HL-60/S4 treated with retinoic acid at 250 ng/mL for 4 days and 3 days (cell line): ENCODE measurements at regions not wholly inside any gene's neighbourhood (a gene's known extent, or its start where the extent isn't known, plus 50 kb on each side); places are given as distances from the start of the nearest gene placed in this dataset.
"Not testable (repeated sequence)": the region's sequence is repeated elsewhere in the genome, so short reads cannot be mapped to it uniquely, and the experiment has no call there.

Experiments
- in situ Hi-C: fragments of 300-500 bp; cut with MboI; formaldehyde crosslinking; loops from 2 replicates; pipeline ENCODE4 v1.7.0; 2022; ENCODE audit warnings: low sequenced_read_pairs

GRCh38 chr18:43710135-43710534 is 432.8 kb upstream of the SYT4 start:
- in situ Hi-C loops, result no loop called here

GRCh38 chr18:43714343-43715010 is 437.2 kb upstream of the SYT4 start:
- in situ Hi-C loops, result no loop called here

DNA sequence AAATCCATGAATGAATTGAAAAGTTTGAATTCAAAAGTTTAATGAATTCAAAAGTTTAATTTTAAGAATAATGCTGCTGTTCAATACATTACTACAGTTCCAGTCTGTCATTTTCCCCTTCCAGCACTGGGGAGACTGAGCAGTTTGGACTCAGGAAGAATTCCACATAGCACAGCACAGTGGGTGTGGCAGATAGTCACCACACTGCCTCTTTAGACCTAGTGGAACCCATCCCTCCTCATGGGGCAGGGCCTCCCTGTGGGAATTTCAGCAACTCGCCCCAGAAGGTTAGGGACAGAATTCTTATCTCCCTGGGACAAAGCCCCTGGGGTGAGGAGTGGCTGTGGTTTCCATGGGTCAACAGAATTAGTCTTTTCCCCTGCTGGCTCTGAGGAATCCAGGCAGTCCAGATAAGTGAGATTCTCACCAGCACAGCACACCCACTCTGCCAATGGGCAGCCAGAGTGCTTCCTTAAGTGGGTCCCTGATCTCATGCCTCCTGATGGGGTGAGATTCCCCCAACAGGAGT is 442.0 kb upstream of the SYT4 start:
- in situ Hi-C loops, result no loop called here

GRCh38 chr18:43720041-43720440 is 442.8 kb upstream of the SYT4 start:
- in situ Hi-C loops, result no loop called here

- in situ Hi-C loops, result no loop called here
These were observed 458.3 kb upstream of the SYT4 start for GRCh38 chr18:43735570-43735969.

- in situ Hi-C loops, result no loop called here
These were observed 467.9 kb upstream of the SYT4 start for GRCh38 chr18:43744960-43745745.

GRCh38 chr18:43751203-43751602 is 473.9 kb upstream of the SYT4 start:
- in situ Hi-C loops, result no loop called here

GRCh38 chr18:43751835-43752234 is 474.5 kb upstream of the SYT4 start:
- in situ Hi-C loops, result no loop called here

DNA sequence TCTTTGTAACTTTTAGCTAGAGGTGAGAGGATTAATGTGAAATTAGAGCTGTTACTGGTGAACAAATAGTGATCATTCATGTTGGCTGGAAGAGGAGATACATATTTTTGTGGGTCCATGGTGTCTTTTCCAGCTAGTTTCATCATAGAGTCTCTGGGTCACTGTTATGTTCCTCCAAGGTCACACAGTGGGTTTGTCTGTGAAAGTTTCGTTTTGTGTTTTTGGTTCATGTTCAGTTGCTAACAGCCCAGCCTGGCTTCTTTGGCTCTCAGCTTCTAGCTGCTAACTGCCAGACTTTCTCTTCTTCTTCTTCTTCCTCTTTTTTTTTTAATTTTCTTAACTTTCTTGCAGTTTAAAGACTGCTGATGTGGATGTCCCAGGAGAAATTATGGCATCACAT is 480.0 kb upstream of the SYT4 start:
- in situ Hi-C loops, result no loop called here

DNA sequence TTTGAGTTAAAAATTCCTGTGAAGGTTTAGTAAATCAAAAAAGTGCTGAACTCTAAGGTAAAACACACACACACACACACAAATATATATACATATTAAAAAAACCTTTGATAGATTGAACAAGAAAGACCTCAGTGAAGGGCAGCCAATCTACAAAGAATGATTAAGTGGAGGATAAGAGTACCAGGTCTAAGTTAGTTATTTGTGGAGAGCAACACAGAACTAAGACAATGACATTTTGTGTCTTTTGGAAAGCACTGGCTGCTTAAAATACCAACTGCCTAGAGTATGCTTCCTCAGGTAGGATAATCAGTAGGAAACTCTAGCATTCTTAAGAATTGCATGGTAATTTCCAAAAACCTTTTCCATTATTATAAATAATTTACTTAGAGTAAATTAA is 481.4 kb upstream of the SYT4 start:
- in situ Hi-C loops, result no loop called here

GRCh38 chr18:43760010-43760409 is 482.7 kb upstream of the SYT4 start:
- in situ Hi-C loops, result no loop called here

DNA sequence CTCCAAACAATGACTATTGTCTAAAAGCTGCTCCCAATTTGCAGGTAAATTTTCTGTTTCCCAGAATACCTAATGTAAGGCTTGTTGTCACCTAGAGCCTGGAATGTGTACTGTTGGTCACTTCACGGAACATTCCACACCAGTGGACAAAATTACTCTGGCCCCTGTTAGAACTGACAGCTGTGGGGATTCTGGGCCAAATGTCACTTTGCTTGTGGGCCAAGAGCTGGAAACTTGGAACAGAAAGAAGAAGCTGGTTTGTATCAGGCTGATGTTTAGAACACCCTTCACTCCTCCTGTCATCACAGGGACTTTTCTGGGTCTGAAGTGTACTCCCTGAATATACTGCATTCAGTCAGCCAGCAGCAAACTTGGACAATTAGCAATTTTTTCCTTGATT is 495.6 kb upstream of the SYT4 start:
- in situ Hi-C loops, result no loop called here

DNA sequence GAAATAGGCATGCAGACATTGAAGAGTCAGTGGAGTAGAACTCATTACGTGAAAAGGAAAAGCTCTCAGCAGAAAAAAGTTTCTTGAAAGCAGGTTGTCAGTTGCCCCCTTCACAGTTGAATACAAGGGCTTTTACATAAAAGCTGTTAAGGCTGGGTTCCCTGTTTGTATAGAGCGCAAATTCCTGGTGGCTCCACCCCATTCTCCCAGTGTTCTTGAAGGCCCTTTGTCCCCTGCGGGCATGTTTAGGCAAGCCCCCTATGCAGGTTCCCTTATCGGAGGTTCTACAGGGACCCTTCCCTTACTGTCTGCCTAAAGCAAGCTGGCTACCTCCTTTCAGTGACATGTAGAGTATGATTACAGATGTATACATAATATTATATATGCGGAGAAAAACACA is 497.2 kb upstream of the SYT4 start:
- in situ Hi-C loops, result no loop called here

- in situ Hi-C loops, result no loop called here
These were observed 498.3 kb upstream of the SYT4 start for GRCh38 chr18:43775591-43775990.

DNA sequence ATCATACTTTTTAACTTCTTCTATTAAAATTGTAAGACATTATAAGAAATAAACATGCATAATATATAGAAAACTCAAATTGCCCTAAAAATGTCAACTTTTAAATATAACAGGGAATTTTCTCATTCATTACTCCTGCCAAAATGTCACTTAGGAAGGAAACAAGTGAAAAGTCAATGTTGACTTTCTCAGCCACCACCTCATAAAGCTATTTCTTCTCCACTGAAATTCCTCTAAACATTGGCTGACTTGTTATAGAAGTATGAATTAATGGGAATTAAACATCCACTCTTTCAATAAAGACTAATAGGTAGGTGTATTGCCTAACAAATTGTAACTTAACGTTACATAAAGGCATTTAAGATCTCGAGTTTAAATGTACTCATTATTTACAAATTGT is 499.7 kb upstream of the SYT4 start:
- in situ Hi-C loops, result no loop called here

DNA sequence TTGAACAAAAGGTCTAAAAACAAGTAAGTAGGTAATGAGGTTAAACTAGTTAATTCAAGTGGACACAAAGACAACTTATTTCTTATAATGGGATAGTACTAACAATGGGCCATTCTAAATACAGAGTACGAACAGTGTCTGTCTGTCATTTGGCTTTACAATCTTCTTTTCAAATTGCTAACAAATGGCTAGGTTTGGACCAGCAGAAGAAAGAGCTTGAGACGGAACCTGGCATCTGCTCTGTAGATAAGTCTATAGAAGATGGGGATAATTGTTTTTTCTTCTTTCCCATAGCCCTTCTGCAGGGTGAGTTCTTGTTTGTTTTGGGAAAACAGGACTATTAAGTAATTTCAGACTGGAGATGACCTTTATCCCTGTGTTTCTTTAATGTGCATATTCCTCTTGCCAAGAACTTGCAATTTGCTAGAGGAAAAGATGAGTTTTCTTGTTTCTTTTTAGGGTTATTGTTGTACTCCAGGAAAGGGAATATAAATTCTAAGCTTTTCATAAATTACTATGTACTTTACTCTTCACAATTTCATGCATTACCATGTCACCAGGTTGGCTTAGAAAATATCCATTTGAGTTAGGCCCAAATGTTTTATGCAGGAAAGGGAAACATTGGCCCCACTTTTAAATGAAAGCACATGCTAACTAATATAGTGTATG is 500.5 kb upstream of the SYT4 start:
- in situ Hi-C loops, result no loop called here

DNA sequence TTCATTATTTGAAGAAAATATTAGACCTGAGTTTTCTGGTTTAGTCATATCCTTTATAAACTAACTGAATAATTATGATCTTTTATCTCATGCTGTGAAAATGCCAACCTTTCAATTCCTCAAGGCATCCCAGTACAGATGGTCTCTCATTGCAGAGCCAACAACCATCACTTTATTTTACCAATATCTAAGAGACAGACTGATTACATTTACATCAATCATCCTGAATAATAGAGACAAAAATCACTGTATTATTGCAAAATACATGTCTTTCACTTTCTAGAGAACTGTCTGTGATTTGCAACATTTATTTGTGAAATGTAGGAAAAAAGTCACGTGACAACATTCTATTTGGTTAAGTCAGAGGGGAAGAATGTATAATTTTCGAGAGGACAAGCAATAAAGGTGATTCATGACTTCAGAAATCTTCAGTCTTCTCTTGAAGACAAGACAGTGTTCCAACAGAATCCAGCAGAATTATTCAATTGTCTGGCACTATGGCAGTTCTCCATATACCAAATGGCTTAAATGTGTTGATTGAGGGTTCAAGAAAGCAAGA is 503.6 kb upstream of the SYT4 start:
- in situ Hi-C loops, result no loop called here

DNA sequence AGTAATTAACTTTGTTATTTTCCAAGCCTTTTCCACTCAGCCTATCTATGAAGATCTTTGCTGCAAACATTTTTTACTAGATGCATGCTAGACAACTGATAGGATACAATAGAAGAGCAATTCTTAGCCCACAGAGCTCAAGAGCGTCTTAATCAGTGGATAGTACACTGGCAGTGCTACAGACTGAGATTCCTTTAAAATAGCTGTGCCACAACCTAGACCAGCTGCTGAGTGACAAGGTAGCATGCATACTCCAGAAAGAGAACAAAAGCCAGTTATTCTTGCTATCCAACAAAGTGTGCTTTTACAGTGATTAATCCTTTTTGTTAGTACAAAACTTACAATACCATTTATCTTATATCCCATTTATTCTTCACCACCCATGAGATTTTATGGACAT is 507.9 kb upstream of the SYT4 start:
- in situ Hi-C loops, result no loop called here

- in situ Hi-C loops, result no loop called here
These were observed 509.6 kb upstream of the SYT4 start for GRCh38 chr18:43786893-43787292.

- in situ Hi-C loops, result not testable (repeated sequence)
These were observed 510.4 kb upstream of the SYT4 start for GRCh38 chr18:43787721-43788120.

DNA sequence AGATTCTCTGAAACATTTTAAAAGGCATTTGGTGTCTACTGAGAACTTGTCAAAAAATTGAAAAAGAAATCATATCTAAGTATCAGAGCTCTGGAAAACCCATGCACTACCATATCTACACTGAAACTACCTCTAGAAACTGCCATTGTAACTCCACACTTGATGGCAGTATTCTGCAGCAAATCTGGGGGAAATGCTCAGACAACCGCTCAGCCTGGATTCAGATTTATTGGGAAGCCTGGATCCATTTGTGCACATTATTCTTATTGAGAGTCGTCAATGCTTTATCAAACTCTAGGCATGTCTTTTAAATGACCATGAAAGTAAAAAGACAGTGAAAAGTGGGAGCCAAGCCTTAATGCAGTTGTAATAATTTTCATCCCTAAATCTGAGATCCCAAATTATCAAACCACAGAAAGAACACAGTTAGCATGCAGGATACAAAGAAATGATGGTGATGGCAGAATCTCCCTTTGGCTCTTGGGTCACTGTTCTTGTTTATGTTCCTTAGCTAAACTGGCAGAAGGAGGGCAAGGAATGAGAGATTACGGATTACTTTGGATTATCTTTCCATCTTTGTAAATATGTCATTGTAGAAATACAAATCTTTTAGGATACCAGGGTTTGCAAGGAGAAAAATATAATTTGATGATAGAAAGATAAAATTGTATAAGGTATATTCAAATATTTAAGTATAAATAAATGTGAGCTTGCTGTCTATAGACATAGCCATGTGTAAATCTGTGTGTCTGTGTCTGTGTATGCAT is 512.1 kb upstream of the SYT4 start:
- in situ Hi-C loops, result no loop called here
